Immature natural killer cell (primary cell): ENCODE measurements at regions not wholly inside any gene's neighbourhood (a gene's known extent, or its start where the extent isn't known, plus 50 kb on each side); places are given as distances from the start of the nearest gene placed in this dataset.

Experiments used
- DNase-seq, 3 donors: peaks; one replicate each; pipeline ENCODE4 v3.0.0; 2022; ENCODE audit warnings: mixed read lengths in 1 of 3
- H3K27ac Mint-ChIP-seq, 6 donors: one replicate each; pipeline ENCODE4 v1.8.0; 2020; ENCODE audit warnings: mixed read lengths in 6 of 6, mild to moderate bottlenecking in 5 of 6, inconsistent platforms in 4 of 6, moderate library complexity in 3 of 6
- H3K27me3 Mint-ChIP-seq, 3 donors: one replicate each; pipeline ENCODE4 v1.8.0; 2020 to 2021; ENCODE audit warnings: low read depth in 3 of 3, mild to moderate bottlenecking in 3 of 3, mixed read lengths in 3 of 3, moderate library complexity in 3 of 3, inconsistent platforms in 1 of 3
- H3K36me3 Mint-ChIP-seq, 3 donors: one replicate each; pipeline ENCODE4 v1.8.0; 2020; ENCODE audit warnings: mixed read lengths in 3 of 3, inconsistent platforms in 2 of 3, mild to moderate bottlenecking in 2 of 3
- H3K4me1 Mint-ChIP-seq, 2 donors: one replicate each; pipeline ENCODE4 v1.8.0; 2020; ENCODE audit warnings: inconsistent platforms in 2 of 2, mild to moderate bottlenecking in 2 of 2, mixed read lengths in 2 of 2, moderate library complexity in 1 of 2
- H3K4me3 Mint-ChIP-seq, 5 donors: one replicate each; pipeline ENCODE4 v1.8.0; 2020; ENCODE audit warnings: mild to moderate bottlenecking in 5 of 5, mixed read lengths in 5 of 5, inconsistent platforms in 3 of 5, moderate library complexity in 3 of 5
- H3K9me3 Mint-ChIP-seq, 6 donors: one replicate each; pipeline ENCODE4 v1.8.0; 2020; ENCODE audit warnings: mild to moderate bottlenecking in 6 of 6, mixed read lengths in 6 of 6, inconsistent platforms in 4 of 6, moderate library complexity in 3 of 6

GRCh38 chr6:163916315-163917081 is 502.0 kb downstream of the QKI start:
- Mint-ChIP-seq H3K9me3 (no peaks in the 10 kb centered on the region), H3K4me1 (no peaks in the 10 kb centered on the region), H3K27ac (no peak overlapping the region), H3K27me3 (peaks cover 0 to 4% (median 1%) of the 10 kb centered on the region in 3 donors), H3K36me3 (no peaks in the 10 kb centered on the region), H3K4me3 (no peak overlapping the region)
- no peak for DNase-seq

GRCh38 chr6:163915131-163915530 is 500.6 kb downstream of the QKI start:
- H3K36me3 Mint-ChIP-seq = no peaks in the 10 kb centered on the region
- no peaks in the 10 kb centered on the region for H3K4me1 Mint-ChIP-seq
- peaks cover 4 to 8% (median 6%) of the 10 kb centered on the region in 3 donors for H3K27me3 Mint-ChIP-seq
- H3K27ac Mint-ChIP-seq = no peak overlapping the region
- no peaks in the 10 kb centered on the region for H3K9me3 Mint-ChIP-seq
- DNase-seq = no peak
- H3K4me3 Mint-ChIP-seq = no peak overlapping the region

DNA sequence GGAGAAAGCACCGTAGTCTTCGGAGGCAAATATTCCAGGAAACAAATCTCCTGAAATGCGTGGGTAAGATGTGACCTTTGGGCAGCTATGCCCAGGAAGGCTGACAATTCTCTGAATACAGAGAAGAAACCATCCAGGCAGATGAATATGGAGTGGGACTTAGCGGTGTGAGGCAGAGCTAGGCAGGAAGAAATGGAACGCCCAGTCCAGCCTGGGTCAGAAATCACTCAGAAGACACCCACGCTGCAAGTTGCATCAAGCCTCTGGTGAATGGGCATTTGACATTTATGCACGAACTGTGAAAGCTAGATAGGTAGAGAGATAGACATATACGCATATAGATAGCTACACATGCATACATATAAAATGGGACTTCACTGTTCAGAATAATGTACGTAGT is 498.5 kb downstream of the QKI start:
- H3K4me3 Mint-ChIP-seq = no peak overlapping the region
- DNase-seq = no peak
- H3K27me3 Mint-ChIP-seq = peaks cover 4 to 11% (median 8%) of the 10 kb centered on the region in 3 donors
- no peaks in the 10 kb centered on the region for H3K9me3 Mint-ChIP-seq
- no peak overlapping the region for H3K27ac Mint-ChIP-seq
- H3K4me1 Mint-ChIP-seq = no peaks in the 10 kb centered on the region
- H3K36me3 Mint-ChIP-seq = no peaks in the 10 kb centered on the region

GRCh38 chr6:163906006-163906710 is 491.6 kb downstream of the QKI start:
- H3K27me3 Mint-ChIP-seq = peaks cover 5 to 12% (median 10%) of the 10 kb centered on the region in 3 donors
- H3K27ac Mint-ChIP-seq = no peak overlapping the region
- no peaks in the 10 kb centered on the region for H3K9me3 Mint-ChIP-seq
- no peak for DNase-seq
- no peak overlapping the region for H3K4me3 Mint-ChIP-seq
- no peaks in the 10 kb centered on the region for H3K4me1 Mint-ChIP-seq
- H3K36me3 Mint-ChIP-seq = no peaks in the 10 kb centered on the region

- Mint-ChIP-seq H3K27ac (no peak overlapping the region), H3K4me1 (no peaks in the 10 kb centered on the region), H3K27me3 (peaks cover 4 to 8% (median 6%) of the 10 kb centered on the region in 3 donors), H3K36me3 (no peaks in the 10 kb centered on the region), H3K9me3 (no peaks in the 10 kb centered on the region), H3K4me3 (no peak overlapping the region)
- no peak for DNase-seq
These were observed 489.7 kb downstream of the QKI start for GRCh38 chr6:163904186-163904585.

GRCh38 chr6:163903541-163903940 is 489.0 kb downstream of the QKI start:
- no peaks in the 10 kb centered on the region for H3K4me1 Mint-ChIP-seq
- no peak overlapping the region for H3K4me3 Mint-ChIP-seq
- H3K27me3 Mint-ChIP-seq = peaks cover 4 to 8% (median 6%) of the 10 kb centered on the region in 3 donors
- no peaks in the 10 kb centered on the region for H3K36me3 Mint-ChIP-seq
- DNase-seq = no peak
- H3K9me3 Mint-ChIP-seq = no peaks in the 10 kb centered on the region
- no peak overlapping the region for H3K27ac Mint-ChIP-seq

GRCh38 chr6:163902993-163903392 is 488.5 kb downstream of the QKI start:
- no peaks in the 10 kb centered on the region for H3K36me3 Mint-ChIP-seq

DNA sequence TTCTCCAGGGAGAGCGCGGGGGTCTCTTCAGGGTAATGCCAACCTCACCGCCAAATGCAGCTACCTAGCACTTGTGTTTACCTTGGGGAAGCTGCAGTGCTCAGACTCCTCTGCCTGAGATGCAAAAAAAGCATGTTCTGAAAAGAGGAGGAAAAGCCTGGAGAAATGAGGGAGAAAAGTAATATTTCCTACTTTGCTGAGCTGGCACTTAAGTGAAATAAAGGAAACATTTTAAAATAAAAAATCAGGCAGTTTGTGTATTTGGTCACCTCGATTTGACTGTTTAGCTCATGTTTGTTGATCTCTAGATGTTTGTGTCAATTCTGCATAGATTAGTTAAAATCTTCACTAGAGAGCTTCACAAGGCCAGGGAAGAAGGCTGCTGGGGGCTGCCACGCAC is 487.2 kb downstream of the QKI start:
- Mint-ChIP-seq H3K27ac (no peak overlapping the region), H3K36me3 (no peaks in the 10 kb centered on the region), H3K4me3 (no peak overlapping the region), H3K4me1 (no peaks in the 10 kb centered on the region), H3K9me3 (no peaks in the 10 kb centered on the region), H3K27me3 (peaks cover 0 to 4% (median 2%) of the 10 kb centered on the region in 3 donors)
- no peak for DNase-seq

More at GRCh38 chr6:163902993-163903392, 488.5 kb downstream of the QKI start:
- no peaks in the 10 kb centered on the region for H3K4me1 Mint-ChIP-seq
- H3K9me3 Mint-ChIP-seq = no peaks in the 10 kb centered on the region
- no peak overlapping the region for H3K4me3 Mint-ChIP-seq
- DNase-seq = no peak
- H3K27ac Mint-ChIP-seq = no peak overlapping the region
- H3K27me3 Mint-ChIP-seq = peaks cover 4% of the 10 kb centered on the region in 3 donors

GRCh38 chr6:163900570-163900969 is 486.1 kb downstream of the QKI start:
- Mint-ChIP-seq H3K4me1 (no peaks in the 10 kb centered on the region), H3K4me3 (no peak overlapping the region), H3K9me3 (no peaks in the 10 kb centered on the region), H3K27me3 (peaks cover 0 to 4% (median 0%) of the 10 kb centered on the region in 3 donors), H3K27ac (no peak overlapping the region), H3K36me3 (no peaks in the 10 kb centered on the region)
- DNase-seq = no peak

- H3K27me3 Mint-ChIP-seq = peaks cover 0 to 5% (median 0%) of the 10 kb centered on the region in 3 donors
- no peak for DNase-seq
- H3K4me3 Mint-ChIP-seq = no peak overlapping the region
- no peaks in the 10 kb centered on the region for H3K36me3 Mint-ChIP-seq
- H3K9me3 Mint-ChIP-seq = no peaks in the 10 kb centered on the region
- H3K27ac Mint-ChIP-seq = no peak overlapping the region
- H3K4me1 Mint-ChIP-seq = no peaks in the 10 kb centered on the region
These were observed 483.2 kb downstream of the QKI start for GRCh38 chr6:163897669-163898068.

- Mint-ChIP-seq H3K27me3 (peaks cover 0 to 5% (median 0%) of the 10 kb centered on the region in 3 donors), H3K4me3 (no peak overlapping the region), H3K9me3 (no peaks in the 10 kb centered on the region), H3K4me1 (no peaks in the 10 kb centered on the region), H3K36me3 (no peaks in the 10 kb centered on the region), H3K27ac (no peak overlapping the region)
- no peak for DNase-seq
These were observed 482.5 kb downstream of the QKI start for GRCh38 chr6:163897030-163897429.

- H3K4me1 Mint-ChIP-seq = no peaks in the 10 kb centered on the region
- peaks cover 0 to 3% (median 3%) of the 10 kb centered on the region in 3 donors for H3K27me3 Mint-ChIP-seq
- H3K36me3 Mint-ChIP-seq = no peaks in the 10 kb centered on the region
- no peak overlapping the region for H3K27ac Mint-ChIP-seq
- peaks cover 0 to 2% (median 0%) of the 10 kb centered on the region in 6 donors for H3K9me3 Mint-ChIP-seq
- no peak overlapping the region for H3K4me3 Mint-ChIP-seq
- no peak for DNase-seq
These were observed 480.6 kb downstream of the QKI start for GRCh38 chr6:163895162-163895561.

DNA sequence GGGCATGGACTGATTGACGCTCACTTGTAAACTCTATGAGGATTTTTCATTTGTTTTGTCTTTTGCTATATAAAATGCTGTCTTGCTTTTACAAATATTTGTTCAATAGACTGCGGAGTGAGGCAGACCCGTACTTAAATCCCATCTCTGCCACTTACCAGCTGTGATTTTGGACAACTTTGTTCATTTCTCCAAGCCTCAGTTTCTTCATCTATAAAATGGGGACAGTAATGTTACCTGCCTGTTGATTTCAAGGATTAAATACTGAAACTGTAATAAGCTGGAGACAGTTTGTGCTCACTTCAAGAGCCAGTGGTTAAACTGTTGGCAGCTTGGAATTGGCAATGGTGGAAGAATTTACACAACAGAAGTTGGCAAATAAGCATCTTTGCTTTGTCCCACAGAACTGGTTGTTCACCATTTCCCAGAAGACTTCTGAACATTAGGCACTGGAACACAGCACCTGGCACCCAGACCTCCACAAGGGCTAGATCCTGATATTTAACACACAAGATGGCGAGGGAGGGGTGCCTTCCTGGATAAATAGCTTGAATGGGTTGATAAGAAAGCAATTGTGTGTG is 479.2 kb downstream of the QKI start:
- Mint-ChIP-seq H3K27ac (no peak overlapping the region), H3K36me3 (no peaks in the 10 kb centered on the region), H3K4me3 (no peak overlapping the region), H3K4me1 (no peaks in the 10 kb centered on the region), H3K9me3 (peaks cover 0 to 2% (median 0%) of the 10 kb centered on the region in 6 donors), H3K27me3 (peaks cover 0 to 3% (median 3%) of the 10 kb centered on the region in 3 donors)
- no peak for DNase-seq
